SIG-M5 treated with dmso at 0.1 percent for 504 hours (cell line): ENCODE measurements at regions not wholly inside any gene's neighbourhood (a gene's known extent, or its start where the extent isn't known, plus 50 kb on each side); places are given as distances from the start of the nearest gene placed in this dataset.
"Not testable (repeated sequence)": the region's sequence is repeated elsewhere in the genome, so short reads cannot be mapped to it uniquely, and the experiment has no call there.

Experiments used
- DNase-seq: peaks from one replicate; lab custom pipeline; 2025; ENCODE audit not compliant: unreplicated experiment; lab: John Stamatoyannopoulos, UW

DNA sequence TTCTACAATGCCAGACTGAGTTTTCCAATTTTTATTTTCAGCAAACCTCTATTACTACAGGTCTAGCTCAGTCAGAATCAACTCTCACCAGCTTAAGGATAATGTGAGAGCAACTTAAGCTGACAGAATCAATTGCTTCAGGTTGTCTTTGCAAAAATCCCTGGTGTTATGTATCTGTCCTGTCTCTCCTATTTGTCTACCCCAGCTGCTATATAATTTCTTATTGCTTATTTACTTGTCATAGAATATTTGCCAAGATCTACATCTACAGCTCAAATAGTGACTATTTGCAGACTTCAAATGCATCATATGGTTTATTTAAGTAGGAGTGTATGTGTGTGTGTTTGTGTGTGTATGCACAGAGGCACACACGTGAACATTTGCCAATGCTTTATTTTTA lies 54.1 kb downstream of the FOXG1 start:
- no peak for DNase-seq

DNA sequence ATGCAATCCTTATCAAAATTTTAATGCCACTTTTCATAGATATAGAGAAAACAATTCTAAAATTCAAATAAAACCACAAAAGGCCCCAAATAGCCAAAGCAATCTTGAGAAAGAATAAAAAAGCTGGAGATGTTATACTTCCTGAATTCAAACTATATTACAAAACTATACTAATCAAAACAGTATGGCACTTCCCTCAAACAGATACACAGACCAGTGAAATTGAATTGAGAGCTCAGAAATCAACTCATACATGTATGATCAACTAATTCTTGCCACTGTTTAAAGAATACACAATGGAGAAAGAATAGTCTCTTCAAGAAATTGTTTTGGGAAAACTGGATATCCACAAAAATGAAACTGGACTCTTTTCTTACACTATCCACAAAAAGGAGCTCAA lies 55.4 kb downstream of the FOXG1 start:
- DNase-seq, result no peak

DNA sequence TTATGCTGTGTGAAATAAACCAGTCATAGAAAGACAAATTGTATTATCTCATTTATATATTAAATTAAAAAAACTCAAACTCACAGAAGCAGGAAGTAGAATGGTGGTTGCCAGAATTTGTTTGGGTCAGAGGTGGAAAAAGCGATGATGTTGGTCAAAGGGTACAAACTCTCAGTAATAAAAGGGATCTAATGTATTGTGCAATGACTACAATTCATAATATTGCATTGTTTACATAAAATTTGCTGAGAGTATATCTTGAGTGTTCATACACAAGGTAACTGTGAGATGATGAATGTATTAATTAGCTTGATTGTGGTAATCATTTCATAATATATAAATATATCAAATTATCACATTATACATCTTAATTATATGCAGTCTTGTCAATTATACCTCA lies 56.7 kb downstream of the FOXG1 start:
- no peak for DNase-seq

DNA sequence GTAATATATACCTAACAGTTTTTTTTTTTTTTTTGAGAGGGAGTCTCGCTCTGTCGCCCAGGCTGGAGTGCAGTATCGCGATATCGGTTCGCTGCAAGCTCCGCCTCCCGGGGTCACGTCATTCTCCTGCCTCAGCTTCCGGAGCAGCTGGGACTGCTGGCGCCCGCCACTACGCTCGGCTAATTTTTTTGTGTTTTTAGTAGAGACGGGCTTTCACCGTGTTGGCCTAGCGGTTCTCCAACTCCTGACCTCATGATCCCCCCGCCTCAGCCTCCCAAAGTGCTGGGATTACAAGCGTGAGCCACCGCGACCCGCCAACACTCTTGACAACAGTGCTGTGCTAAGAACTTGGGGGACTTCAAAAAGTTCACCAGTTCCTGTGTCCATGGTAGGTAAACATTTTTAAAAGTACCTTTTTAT lies 63.5 kb downstream of the FOXG1 start:
- no peak for DNase-seq

DNA sequence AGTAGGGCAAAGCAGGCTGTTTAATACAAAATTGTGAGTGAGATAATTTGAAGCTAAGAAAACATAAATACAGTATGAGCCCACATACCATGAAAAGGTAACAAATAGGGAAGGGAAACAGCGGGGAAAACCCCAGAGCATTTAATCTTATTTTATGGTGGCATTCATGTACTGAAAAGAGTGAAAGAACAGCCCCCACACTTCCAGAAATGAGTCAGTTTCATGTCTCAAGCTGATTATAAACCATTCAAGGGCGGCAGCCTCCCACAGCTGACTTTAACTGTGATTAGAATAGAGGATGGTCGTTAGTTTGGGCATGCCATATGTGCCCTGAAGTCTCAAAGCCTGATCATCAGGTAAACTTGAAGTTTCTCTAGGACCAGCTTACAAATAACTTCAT lies 64.5 kb downstream of the FOXG1 start:
- no peak for DNase-seq

DNA sequence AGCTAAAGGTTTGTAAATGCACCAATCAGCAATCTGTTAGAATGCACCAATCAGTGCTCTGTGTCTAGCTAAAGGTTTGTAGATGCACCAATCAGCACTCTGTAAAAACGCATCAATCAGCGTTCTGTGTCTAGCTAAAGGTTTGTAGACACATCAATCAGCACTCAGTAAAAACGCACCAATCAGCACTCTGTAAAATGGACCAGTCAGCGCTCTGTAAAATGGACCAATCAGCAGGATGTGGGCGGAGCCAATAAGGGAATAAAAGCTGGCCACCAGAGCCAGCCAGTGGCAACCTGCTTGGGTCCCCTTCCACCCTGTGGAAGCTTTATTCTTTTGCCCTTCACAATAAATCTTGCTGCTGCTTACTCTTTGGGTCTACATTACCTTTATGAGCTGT lies 76.0 kb downstream of the FOXG1 start:
- DNase-seq, result not testable (repeated sequence)

DNA sequence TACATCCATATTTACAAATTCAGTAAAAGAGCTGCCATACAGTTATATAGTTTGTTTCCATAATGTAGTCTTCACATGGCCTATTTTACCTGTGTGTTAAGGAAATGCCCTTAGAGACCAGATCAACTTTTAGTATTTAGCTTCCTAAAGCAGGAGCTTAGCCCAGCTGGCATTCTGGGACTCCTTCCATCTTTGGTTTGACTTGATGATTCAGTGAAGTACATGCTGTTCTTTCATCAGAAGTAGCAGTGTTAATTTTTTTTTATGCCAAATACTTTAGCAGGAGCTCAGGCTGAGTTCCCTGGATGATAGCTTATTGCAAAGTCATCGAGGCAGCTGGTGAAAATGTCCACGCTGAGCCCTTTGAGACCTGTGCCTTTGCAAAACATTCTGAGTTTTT lies 101.0 kb downstream of the FOXG1 start:
- no peak for DNase-seq

DNA sequence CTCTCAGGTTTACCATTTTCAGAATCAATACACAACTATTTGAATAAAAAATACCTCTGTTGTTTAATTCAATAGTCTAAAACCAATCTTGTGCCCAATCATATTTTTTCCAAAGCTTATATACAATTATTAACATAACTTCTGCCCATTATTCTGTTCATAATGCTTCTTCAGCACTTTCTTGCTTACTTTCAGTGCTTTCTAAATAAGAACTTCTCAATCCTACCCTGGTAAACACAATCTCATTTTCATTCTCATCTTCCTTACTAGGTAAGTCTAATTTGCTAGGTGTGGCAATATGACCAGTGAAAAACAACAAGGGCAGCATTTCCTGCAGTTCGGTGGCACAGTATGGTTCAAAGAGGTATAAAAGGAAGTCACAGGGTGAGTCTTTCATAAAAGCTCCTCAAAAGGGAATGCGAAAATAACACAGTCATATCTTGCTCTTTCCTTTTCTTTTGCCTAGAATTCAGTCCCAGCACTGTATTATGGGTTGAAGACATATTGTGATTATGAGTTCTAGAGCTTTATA lies 103.5 kb downstream of the FOXG1 start:
- no peak for DNase-seq

DNA sequence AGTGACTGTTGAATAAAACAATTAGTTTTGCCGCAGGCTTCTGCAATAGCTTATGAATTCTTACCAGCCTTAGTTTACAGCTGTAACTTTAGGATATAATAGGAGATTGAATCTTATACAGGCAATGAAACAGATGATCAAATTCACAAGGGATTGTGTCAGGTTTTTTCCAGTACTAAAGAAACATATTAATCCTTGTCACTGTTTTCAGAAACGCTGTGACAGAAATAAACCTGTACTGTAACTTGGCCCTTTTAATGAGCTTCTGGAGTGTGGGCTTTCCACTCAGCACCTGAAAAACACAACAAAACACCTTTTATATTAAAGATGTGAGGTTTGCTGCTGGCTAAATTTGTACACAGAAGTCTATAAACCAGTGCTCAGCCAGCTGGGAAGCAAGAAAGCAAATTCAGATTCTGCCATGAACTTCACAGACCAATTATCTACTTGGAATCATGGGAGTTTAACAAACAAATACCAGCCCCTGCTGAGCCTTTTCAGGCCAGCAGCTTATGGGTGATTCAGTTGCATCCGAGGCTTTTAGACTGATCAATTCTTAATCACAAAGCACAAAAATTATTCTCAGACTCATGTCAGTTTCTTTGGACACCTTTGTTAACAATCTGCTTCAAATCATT lies 109.5 kb downstream of the FOXG1 start:
- DNase-seq, result no peak

DNA sequence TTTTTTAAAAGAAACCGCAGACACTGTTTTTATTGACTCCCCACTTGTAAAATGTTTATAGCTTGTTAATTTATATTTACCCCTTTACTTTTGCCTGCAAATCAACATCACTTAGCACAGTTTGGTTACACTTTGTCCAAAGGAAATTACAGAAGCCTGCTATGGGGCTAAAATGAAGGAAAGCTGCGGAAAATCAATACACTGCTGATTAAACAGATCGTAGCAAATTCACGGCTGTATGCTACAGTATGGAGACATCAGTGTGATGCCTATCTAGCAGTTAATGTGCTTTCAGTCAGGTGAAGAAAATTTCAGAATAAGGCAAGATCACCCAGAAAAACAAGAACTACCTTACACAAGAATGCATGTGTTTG lies 110.0 kb downstream of the FOXG1 start:
- no peak for DNase-seq

DNA sequence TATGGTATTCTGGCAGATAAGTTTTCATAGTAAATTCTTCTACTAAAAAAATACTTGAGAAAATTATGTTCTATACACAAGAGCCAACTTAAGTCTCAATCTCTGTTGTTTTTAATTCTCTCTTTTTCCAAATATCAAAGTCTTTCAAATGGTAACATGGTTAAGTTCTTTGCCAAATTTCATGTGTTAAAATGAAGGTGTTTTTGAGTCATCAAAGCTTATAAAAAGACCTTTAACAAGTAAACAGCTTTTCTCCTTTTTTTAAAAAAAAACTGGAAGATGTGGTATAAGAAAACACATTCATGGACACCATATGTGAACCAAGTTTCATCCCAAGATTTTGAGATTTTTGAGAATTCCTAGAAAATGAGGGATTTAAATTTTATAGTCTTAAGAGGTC lies 111.3 kb downstream of the FOXG1 start:
- no peak for DNase-seq

DNA sequence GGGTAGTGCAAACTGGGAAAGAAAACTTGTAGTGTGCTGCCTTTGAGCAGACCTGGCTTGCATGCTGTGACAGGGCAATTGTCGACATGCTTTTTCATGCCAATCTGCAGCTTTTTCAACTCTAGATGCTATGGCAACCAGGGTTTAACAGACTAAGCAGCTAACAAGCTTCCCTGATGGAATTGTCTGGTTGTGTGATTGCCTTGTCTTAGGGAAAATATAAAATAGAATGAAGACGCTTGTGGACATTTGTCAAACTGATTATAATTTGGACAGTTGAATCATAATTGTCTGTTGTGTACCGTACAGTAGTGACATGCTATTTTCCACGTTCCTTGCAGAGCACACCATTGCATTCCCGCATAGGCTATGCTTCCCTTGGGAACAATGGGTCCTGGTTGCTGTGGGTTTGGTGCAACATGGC lies 113.0 kb downstream of the FOXG1 start:
- no peak for DNase-seq

DNA sequence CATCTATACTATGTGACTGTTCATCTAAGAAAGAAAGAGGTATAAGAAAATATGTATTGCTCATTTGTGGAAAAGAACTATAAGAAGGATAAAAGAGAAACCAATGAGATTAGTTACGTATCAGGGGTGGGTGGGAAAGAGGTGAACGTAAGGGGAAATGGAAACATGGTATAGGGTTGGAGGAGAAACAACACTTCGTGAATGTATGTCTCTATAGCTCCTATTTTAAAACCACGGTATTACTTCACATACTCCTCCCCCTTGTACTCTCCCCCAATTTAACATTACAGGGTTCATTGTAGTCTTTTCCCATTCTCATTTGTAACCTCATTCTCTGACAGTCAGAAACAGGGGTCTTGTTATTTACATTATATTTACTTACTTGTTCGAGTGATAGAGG lies 120.4 kb downstream of the FOXG1 start:
- DNase-seq, result no peak

DNA sequence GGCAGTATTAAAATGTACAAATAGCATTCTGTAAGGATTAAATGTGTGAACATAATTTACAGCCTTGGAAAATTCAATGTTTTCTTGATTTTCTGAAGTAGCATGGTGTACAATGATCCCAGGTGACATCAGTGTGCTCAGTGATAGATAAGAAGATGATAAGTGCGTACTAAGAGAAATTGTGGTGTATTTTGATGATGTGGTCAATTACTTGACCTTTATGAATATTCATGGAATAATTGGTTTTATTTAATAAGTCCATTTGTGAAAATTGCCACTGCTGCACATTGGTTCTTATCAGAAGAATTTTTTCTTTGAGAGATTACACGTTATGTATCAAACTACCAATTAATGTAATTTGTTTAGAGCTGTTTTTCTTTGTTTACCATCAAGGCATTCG lies 128.8 kb downstream of the FOXG1 start:
- DNase-seq, result no peak

DNA sequence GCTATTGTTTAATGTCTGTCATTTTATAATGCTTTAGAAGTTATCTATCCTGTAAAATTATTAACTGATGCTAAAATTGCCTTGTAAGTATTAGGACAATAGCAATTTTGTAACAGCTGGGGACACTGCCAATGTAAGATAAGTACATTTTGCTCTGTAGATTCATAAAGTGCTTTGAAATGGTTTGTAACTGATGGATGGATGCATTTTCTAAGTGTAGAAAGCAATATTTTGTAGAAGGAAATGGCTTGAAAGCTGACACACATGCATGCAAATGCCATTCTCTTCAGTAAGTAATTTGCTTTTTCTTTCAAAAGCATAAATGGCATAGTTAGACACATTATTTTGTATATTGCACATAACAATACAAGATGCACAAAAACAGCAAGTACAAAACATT lies 129.8 kb downstream of the FOXG1 start:
- DNase-seq, result no peak

DNA sequence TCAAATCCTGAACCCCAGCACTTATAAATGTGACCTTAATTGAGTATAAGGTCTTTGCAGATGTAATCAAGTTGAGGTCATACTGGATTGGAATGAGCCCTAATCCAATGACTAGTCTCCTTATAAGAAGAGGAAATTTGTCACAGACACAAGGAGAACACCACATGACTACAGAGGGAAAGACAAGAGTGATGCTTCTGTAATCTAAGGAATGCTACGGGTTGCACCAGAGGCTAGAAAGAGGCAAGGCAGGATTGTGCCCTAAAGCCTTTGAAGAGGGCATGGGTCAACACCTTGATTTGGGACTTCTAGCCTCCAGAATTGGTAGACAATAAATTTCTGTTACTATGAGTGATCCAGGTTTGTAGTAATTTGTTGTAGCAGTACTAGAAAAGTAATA lies 135.0 kb downstream of the FOXG1 start:
- DNase-seq, result no peak

DNA sequence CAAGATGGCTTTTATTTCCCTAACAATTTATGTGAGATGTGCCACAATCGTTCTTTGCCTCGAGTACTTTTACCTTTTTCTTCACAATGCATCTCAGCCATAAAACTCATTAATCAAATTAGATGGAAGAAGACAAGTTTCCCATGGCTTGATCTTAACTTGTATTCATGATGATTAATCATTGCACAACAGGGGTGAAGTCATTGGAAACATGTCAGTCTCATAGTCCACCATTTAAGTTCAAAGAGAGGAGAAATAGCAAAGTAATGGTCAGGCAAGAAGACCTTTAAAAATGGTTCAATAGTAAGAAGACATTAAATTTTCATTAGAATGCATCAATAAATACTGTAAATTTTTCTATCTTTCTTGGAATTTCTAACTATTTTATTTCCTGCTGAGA lies 136.3 kb downstream of the FOXG1 start:
- no peak for DNase-seq

DNA sequence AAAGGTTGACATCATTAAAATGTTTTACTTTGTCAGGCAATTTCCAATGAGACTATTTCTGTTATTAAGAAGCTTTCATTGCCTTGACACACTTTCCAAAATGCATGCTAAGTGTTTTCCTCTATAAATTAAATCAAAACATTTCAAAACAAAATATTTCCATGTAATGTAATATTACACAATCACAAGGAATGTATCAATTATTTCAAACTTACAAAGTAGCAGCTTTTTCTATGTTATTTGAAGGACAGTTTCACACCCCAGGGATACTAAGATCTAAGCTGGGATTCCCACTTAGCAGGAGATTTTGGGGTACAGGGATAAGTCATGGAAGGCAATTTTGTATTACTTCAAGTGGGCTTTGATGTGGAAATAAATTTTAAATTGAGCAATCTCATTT lies 144.9 kb downstream of the FOXG1 start:
- DNase-seq, result no peak

DNA sequence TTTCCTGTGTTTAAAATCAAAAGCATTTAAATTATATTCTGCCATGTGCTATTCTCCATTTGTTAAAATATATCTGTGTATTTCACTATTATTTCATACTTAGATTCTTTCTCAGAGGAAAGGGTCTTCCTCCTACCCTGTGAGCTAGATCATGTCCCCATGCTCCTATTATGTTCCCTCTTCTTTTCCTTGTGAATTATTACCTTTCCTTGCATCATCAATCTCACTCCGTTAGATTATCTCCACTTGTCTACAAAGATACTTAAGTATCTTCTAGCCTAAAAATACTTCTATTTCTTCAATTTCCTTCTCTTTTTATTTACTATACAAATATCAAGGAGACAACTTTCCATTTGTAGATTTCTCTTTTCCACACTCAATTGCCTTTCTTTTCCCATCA lies 146.5 kb downstream of the FOXG1 start:
- DNase-seq, result no peak

DNA sequence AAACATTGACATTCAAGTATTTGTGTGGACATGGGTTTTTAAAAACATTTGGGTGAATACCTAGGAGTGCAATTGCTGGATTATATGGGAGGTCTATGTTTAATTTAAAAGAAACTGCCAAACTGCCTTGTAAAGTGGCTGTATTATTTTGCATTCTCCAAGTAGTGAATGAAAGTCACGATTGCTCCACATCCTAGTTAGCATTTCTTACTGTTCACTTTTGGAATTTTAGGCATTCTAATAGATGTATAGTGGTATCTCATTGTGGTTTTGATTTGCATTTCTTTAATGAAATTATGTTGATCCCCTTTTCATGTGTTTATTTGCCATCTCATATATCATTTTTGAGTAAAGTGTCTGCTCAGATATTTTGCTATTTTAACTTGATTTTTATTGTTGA lies 159.5 kb downstream of the FOXG1 start:
- no peak for DNase-seq

DNA sequence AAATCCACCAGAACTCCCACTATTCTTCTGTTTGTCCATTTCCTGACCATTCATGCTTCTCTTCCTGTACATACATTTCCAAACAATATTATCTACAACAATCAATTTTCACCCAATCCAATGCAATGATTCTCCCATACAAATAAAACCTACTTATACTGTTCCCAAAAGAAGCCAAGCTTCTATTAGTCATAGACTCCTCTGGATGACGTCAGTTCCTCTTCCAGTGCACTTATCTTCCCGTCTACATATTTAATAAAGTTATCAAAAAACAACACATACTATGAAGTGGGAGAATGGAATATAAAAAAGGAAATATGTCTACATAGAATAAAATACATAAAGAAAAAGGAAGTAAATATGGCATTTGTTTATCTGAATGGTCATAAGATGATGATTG lies 165.4 kb downstream of the FOXG1 start:
- DNase-seq, result no peak

DNA sequence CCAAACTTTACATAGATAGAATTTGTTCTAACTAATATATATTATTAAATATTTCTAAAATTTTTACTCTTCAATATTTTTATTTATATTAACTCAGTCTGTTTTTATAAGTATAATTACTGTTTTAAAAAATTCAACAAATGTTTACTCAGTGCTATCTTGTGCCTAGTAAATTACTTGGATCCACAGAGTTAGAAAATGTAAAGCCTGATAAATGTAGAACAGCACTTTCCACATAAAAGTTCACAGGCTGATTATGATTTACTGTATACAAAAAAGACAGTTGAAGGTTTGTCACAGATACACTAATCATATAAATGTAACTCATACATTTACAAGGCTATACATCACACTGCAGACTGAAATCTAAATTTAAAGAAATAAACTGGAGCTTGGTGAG lies 170.0 kb downstream of the FOXG1 start:
- DNase-seq, result no peak

DNA sequence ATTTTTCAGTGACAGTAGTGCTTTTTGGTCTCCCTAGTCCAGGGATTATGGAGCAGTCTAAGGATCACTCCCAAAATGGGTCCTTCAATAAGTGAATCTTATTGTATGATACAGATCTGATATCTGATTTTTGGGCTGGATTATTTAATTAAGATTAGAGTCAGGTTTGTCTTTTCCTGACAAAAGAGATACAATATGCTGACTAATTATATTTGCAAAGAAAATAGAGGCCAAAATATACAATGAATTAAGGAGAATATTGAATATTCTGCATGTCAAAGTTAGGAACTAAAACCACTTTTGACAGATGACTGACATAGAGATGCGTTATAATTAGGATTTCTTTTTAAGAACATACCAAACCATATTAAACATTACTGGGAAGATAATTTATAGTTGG lies 175.2 kb downstream of the FOXG1 start:
- DNase-seq, result no peak

DNA sequence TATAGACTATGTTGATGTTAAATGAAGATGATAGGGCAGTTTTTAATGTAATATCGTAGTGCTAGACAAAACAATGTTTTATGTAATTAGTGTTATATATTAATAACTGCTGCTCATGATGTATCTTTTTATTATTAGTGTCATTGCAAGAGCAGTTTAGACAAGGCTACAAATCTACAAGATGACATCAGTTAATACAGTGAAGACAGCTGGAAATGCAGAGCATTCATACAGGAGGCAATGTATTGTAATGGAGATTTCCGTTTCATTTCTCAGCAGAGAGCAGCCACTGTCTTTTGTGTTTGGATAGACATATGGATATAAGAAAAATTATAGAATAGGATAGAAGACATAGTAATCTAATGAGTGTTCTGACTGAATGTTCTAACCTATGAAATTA lies 178.0 kb downstream of the FOXG1 start:
- DNase-seq, result no peak
